Activated CD8-positive, alpha-beta memory T cell treated with anti-CD3 and anti-CD28 coated beads for 48 hours (primary cell): ENCODE measurements at regions not wholly inside any gene's neighbourhood (a gene's known extent, or its start where the extent isn't known, plus 50 kb on each side); places are given as distances from the start of the nearest gene placed in this dataset.
A peak's percentile ranks its signal among the peaks of the same experiment; 100 is the strongest.

Experiments
- DNase-seq, 3 experiments: peaks; one replicate each; pipeline ENCODE4 v3.0.0-alpha.2; 2020; ENCODE audit warnings: low read depth in 2 of 3, low spot score in 2 of 3

DNA sequence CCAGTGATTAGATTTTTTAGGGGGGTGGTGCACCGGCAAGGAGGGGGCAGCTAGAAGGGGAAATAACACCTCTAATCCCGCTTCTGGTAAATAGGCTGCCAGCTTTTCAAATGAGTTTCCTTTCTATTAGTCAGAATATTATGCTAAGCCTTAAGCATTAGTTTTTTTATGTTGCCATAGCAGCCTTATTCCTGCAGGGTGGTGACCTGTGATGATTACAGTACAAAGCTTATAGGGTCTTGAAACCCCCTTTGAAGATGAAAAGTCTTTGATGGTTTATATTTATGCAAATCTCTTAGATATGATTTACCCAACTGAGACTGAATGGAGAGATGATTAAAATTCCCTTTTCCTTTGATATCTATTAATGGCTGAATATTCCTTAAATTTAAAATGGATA is 109.8 kb downstream of the ZIC5 start:
- no peak for DNase-seq

DNA sequence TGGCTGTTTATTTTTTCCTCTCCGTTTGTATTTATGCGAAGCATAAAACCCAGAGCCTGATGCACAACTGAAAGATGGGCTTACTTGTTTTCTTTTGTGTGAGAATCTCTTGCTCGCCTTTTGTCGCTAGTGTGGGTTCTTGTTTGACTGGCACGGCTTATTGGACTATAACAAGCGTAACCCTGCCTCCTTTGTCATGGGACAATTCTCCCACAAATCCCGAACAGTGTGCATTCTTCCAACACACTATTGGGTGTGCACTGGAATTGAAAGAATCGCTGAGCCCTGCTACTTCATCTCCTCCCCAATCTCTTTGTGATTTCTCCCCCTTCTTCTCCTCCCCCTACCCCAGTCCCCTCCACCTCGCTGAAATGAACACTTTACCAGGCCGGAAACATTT is 110.8 kb downstream of the ZIC5 start:
- no peak for DNase-seq

DNA sequence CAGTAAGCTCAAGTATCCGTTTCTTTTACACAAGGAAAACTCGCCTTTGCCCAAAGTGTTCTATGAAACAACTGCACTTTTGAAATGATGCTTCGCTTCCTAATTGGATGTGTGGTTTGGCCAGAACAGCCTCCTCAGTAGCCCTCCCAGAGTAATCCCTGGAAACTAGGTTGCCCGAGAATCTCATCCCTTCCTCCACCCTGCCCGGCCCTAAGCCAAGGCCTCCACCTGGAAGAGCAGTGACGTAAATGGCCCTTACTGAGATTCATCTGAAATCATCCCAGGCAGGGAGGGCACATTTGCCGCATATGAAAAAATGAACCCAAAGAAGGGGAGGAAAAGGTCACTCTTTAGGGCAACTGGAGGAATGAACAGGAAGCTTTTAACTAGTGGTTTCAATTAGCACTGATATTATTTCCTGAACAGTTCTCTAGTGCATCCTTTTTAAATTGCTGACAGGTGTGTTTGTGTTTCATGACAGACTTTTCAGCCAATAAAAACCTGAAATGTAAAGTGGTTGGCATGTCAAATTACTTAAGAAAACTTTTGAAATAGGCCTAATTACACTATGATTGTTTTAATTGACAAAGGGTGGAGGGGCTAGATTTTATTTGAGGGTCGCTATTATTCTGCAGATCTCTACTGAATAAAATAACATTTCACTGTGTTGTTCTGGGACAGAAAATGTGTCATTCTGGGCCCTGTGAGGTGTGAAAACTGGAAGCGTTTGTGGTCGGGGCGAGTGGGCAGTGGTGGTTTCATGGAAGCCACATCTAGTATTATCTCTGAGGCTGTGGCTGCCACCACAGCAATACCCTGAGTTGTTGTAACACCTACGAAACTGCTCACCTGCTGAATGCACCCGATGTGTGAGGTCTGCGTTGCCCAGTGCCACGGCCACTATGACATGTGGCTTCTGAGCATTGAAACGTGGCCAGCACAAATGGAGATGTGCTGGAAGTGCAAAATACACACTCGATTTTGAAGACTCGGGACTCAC is 112.1 kb downstream of the ZIC5 start:
- DNase-seq = peak; percentile 49 to 62 (median 52)

DNA sequence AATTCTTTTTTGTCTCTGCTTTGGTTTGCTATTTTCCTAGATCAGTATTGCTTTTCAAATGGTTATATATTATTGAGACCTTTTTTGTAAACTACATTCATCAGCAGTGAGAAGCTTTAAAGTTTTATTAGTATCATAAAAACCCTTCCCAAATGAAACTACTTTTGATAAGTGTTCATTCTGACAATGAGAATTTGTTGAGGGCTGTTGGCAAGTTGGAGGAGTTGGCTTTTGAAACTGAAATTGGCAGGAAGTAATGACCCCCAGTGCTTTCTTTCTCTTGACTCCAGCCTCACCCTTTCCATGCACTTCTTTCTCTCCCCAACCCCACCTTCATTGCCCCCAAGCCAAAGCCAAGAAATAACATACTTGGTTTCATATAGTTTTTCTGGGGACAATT is 113.8 kb downstream of the ZIC5 start:
- no peak for DNase-seq

DNA sequence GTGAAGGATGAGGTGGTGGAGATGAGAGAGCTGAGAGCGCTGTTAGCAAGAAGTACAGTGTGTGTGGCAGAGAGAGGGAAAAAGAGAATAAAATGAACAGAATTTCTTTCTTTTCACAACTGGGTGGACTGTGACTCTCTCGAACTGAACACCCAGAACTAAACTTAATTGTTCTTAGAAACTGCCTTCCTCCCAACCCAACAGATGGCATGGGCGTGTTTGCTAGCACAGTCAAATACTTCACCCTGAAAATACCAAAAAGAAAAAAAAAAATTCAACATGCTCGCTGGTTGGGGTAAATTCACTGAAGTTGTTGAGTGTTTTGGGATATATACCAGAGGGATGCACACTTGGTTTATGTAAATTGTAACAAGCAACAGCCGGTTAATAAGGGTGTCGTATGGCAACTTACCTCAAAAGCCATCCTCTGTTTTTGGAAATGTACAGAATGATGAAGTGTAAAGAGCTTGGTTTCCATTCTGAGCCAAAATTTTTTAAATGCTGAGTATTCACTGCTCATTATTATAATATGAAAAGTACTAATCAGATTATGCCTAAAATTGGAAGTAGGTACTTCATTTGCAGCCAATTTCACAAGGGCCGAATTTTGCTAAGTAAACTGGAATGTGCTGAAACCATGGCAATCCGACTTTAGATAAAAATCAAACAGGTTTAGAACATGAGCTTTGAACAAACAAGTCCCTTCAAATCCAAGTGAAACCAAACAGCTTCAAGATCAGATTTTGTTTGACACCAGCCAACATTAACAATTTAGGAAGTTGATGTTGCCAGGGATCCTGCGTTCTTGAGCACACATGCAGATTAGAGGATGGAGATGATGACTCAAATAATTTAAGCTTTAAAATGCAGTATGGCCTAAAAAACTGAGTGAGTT is 115.8 kb downstream of the ZIC5 start:
- DNase-seq = no peak

DNA sequence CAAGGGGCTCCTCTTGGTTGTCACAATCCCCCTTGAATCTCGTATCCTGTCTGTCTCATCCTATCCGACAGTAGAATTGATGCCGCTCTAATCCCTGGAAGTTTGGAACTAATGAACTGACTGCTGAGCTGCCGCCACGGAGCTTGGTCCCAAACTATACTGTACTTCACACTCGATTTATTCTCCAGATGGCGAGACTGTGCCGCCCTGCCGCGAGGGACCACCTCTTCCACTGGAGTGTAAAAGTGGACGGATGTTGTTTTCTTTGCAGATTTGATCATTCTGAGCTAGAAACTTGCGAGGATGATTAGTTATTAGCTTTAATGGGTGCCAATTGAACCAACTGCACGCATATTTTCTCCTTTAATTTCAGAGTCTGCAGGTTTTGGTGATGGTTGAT is 117.2 kb downstream of the ZIC5 start:
- DNase-seq = no peak

DNA sequence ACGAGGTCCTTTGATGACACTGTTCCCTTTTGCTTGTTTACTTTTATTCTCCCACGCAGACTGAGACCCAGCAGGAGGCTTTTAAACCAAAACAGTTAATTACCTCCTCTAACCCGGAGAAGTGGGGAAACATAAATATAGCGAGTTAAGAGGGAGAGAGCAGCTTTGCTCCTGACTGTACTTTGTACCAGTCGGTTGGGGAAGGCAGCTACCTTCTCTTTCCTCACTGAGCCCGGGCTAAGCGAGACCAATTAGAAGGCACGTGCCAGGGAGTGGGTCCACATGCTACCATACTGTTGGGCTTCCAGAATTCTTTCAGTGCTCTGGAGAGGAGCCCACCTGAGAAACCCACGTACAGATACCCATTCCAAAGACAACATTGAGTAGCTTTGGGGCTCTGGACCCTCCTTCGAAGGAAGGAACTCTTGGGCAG is 124.2 kb downstream of the ZIC5 start:
- no peak for DNase-seq

DNA sequence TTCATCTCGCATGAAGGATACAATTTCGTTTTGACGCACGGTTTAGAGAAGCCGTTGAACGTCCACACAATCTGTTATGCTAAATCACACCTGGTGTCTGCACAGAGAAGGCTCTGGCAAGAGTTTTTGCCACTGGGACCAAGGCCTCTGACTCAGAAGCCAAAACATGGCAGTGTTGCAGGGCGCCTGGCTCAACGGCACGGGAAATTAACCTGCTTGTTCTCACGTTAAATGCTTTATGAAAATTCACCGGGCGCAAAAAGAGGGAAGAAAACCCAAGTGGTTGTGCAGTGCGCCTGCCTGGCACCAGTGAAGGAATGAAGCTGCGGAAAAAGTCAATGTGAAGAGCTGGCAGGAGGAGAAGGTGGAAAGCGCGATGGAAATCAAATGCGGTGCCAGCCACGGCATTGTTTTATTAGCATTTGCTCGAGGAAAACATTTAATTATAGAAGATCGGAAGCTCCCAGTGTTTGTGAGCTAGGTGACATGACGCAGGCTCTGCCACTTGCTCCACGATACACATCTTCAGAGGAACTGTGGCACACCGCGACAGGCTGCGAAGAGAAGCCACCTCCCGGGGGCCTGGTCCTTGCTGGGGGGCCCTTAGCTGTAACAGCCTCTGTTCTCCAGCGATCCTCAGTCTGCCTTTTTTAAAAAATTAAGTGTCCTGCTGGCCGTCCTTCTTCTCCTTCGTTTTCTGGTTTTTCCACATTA is 126.2 kb downstream of the ZIC5 start:
- no peak for DNase-seq

DNA sequence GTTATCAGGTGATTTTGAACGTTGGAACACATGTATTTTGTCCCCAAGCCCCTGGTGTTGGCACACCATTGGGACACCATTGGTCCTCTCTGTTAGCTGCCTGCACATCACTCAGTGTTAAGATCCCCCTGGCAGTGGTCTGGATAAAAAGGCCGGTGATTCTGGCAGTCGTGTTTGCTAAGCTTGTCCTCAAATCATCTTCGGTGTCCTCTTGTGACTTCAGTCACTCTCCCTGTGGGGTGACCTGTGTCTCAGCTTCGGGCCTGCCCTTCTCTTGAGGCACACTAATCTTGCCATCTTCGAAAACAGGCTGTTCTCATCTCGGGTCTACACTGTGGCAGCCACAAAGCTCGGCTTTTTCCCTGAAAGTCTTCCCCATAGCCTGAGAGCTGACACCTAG is 127.1 kb downstream of the ZIC5 start:
- no peak for DNase-seq

DNA sequence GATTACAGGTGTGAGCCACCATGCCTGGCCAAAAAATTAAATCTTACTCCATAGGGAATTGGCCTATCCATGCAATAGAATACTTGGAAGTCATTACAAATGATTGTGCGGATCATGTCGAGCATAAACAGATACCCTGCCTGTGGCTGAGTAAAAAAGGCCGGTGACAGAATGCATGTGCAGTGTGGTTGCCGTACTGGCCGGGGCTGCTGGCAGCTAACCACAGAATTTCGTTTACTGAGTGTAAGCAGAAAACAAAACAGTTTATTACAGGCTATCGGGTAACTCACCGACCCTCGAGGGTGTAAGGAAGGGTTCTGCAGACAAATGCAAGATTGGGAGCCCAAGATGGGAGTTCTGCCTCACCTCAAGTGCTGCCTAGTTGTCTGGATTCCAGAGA is 127.7 kb downstream of the ZIC5 start:
- no peak for DNase-seq

DNA sequence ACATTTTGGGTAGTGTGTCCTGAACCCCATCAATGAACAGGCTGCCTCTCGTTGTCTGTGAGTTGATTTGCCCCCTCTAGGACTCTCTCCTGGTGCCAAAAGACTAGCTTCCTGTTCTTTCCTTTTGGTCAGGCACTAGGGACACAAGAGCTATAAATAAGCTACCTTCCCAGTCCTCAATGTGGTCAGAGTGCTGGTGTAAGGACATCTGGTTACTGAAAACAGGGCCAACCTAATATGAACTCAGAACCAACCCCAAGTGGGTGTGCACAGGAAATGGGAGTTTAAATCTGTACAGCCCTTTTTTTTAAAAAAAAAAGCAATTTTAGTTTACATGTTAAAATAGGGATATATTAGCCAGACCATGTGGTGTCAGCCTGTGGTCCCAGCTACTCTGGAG is 129.2 kb downstream of the ZIC5 start:
- no peak for DNase-seq

DNA sequence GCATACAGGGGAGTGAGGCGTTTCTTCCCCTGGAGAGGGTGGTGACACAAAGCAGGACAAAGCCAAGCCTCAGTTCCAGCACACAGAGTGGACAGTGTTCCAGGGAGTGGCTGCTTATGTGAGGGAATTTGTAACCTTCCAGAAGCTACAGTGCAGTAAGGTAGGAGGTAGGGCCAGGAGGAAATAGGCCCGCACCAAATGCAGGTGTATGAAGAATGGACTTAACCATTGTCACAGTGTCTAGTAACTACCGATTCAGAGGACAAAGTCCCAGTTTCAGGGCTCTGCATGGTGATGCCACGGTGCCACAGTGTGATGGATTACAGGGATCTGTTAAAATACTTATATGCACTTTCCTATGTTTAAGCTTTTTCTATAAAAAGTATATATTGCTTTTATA is 135.3 kb downstream of the ZIC5 start:
- no peak for DNase-seq

DNA sequence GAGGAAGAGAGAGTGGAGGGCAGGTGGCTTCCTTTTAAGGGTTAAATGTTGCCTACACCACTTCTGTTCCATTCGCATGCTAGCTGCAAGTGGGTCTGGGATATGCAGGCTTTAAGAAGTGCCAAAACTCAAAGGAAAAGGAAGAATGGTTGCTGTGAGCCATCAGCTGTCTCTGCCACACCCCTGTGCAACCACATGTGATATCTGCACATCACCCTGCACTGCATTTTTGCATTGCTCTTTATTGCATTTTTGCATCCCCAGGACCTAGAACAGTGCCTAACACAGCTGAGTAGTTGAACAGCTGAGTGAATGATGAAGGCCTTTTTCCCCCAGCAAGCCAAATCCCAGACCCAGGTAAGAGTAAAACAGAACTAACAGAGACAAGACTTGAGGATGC is 136.1 kb downstream of the ZIC5 start:
- DNase-seq = no peak

DNA sequence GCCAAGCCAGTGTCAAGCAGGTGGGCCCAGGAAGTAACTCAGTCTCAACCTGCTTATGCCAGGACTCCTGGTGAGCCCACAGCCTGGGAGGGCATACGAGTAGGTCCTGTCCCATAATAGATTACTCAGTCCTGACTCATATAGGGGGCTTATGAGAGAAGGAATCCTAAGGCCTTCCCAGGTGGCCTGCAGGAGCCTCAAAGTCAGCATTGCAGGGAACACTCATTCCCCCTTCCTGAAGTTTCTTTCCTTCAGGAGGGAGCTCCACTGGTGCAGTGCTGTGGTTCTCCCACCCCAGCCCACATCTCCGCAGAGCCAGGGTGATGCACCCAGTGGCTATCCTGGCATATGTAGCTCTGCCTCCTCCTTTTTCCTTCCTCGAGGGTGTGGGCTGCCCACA is 137.3 kb downstream of the ZIC5 start:
- no peak for DNase-seq

DNA sequence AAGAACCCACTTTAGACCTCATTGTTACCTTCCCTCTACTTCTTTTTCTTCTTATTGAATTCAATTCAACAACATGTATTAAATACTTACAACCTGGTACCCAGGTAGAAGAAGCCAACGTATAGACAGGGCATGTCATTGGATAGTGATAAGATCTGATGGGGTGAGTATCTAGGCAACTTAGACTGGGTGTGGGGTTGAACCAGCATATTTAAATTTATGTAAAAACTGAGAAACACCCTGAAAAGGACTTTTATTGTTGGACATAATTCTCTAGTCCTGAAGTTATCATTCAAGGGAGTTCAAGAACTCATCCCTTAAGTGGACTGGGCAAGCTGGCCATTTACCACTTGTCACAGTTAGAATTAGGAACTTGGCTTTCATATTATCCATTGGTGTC is 139.2 kb downstream of the ZIC5 start:
- no peak for DNase-seq

DNA sequence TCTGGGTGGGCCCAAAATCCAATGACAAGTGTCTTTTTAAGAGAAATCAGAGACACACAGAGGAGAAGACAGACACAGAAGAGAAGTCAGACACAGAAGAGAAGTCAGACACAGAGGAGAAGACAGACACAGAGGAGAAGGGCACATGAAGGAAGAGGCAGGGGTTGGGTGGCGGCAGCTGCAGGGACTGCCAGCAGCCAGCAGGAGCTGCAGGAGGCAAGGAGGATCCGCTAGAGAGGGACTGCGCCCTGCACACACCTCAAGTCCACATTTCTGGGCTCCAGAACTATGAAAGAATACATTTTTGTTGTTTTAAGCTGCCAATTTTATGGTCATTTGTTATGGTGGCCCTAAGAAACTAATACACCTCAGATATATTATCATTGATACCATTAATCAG is 140.6 kb downstream of the ZIC5 start:
- no peak for DNase-seq

DNA sequence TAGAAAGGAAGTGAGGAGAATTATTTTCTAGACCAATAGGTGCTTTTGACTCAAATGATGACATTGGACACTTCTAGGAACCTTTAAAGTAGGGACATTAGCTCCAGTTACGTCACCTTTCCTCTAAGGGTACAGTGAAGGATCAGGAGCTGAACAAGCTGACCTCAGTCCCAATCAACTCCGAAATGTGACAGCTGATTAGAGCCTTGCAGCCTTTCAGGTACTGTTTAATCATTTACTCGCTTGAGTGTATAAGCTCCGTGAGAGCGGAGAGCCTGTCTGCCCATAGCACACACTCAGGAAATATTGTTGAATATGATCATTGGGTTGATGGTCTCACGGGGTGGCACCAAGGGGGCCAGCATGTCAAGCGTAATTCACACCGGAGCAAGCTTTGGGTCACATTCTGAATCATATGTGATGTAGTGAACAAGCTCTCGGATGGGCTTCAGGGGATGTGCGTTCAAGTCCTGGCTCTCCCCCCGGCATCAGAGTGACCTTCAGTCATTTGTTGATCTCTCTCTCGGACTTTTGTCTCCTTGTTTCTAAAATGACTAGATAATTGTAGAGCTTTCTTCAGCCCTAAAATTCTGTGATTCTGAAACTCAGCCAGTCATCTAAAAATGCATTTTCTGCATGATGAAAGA is 141.9 kb downstream of the ZIC5 start:
- no peak for DNase-seq

DNA sequence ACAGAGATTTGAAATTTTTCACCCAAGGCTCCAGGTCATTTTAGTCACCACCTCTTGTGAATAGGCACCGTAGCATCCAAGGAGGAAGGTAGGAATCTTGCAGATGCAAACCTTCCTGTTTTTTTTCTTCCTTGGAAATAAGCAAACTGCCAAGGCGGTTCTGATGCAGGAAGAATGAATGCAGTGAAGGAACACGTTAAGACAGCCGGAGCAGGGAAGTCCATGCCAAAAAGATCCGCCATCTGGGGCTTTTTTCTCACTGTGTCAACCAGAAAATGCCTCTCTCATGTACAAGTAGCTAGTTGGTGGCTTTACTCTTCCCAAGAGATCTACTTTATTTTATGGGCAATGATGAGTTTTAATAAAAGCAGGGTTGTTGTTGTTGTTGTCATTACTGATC is 142.4 kb downstream of the ZIC5 start:
- DNase-seq = no peak

DNA sequence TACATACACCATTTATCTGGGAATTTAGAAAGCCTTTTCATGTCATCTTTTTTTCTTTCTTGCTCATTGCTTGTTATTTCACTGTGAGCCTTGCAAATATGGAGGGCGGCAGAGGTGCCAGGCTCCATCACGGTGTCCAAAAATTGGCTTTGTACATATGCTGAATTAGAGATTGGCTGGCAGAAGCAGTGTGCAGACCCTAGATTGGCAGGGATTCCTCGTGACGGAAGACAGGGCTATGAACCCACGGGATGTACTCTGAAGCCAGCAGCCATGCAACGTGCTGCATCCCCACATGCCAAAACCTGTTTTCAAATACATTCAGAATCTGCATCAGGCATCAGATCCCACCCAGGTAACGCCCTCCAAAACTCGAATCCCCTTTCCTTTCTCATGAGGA is 142.8 kb downstream of the ZIC5 start:
- DNase-seq = no peak

DNA sequence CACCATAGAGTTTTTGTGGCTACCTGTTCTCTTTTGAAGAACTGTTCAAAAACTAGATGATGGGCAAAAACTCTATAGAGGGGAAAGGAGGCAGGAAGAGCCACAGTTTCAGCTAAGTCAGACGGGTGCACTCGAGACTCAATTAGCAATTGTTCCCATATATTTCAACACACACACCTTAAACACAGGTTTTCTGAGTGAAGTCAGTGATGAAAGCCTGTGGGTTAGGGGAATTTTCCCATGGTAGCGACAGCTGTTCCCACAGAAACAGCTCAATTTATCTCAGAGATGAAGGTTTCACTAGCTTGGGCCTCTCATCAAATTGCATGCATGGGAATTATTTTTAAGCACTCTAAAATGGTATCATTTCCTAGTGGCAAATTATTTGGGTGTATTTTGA is 143.4 kb downstream of the ZIC5 start:
- no peak for DNase-seq
